Activated CD8-positive, alpha-beta memory T cell treated with anti-CD3 and anti-CD28 coated beads, Interleukin-2, amount 10 ng/mL, durations not matched to agents 7 days and 5 days (primary cell): ENCODE measurements at regions not wholly inside any gene's neighbourhood (a gene's known extent, or its start where the extent isn't known, plus 50 kb on each side); places are given as distances from the start of the nearest gene placed in this dataset.
"Not testable (repeated sequence)": the region's sequence is repeated elsewhere in the genome, so short reads cannot be mapped to it uniquely, and the experiment has no call there.

Experiments used
- ATAC-seq: fragments of 150-1000 bp; cut with Tn5 transposase; one replicate; pipeline ENCODE4 v1.10.0; 2021; ENCODE audit warnings: moderate library complexity
- CTCF ChIA-PET: fragments of 350-600 bp; sonication (Branson Sonifier 250); formaldehyde crosslinking; loops from one replicate; lab custom pipeline; 2021; ENCODE audit warnings: antibody characterized with exemption; lab: Charles Lee
- DNase-seq: peaks from one replicate; pipeline ENCODE4 v3.0.0-alpha.2; 2020
- H3K27ac Mint-ChIP-seq: one replicate; pipeline ENCODE4 v1.8.0; 2021; ENCODE audit warnings: mild to moderate bottlenecking, mixed read lengths
- H3K27me3 Mint-ChIP-seq: one replicate; pipeline ENCODE4 v1.8.0; 2021; ENCODE audit warnings: mixed read lengths
- H3K36me3 Mint-ChIP-seq: one replicate; pipeline ENCODE4 v1.8.0; 2021; ENCODE audit warnings: mild to moderate bottlenecking, mixed read lengths
- H3K4me1 Mint-ChIP-seq: one replicate; pipeline ENCODE4 v1.8.0; 2021; ENCODE audit warnings: mixed read lengths
- H3K4me3 Mint-ChIP-seq: one replicate; pipeline ENCODE4 v1.8.0; 2021; ENCODE audit warnings: mild to moderate bottlenecking, moderate library complexity, mixed read lengths
- H3K9me3 Mint-ChIP-seq: one replicate; pipeline ENCODE4 v1.8.0; 2022; ENCODE audit warnings: low read depth, mixed read lengths

DNA sequence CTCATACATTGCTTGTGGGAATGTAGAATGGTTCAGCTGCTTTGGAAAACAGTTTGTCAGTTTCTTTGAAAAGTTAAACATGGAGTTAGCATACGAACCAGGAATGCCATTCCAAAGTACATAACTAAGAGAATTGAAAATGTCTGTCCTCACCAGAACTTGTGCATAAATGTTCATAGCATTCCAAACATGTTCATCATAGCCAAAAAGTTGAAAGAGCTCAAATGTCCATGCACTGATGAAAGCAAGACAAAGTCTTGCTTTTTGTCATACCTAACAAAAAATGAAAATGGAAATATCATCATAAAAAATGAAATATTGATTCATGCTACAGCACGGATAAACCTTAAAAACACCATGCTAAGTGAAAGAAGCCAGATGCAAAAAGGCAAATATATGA lies 408.8 kb upstream of the UBE2E3 start:
- Mint-ChIP-seq H3K4me1 (no peaks in the 10 kb centered on the region), H3K4me3 (no peak overlapping the region), H3K9me3 (no peaks in the 10 kb centered on the region), H3K36me3 (no peaks in the 10 kb centered on the region), H3K27ac (no peak overlapping the region), H3K27me3 (peaks cover 4% of the 10 kb centered on the region)
- DNase-seq (no peak), ATAC-seq (no peak)
- CTCF ChIA-PET: no interaction called here

DNA sequence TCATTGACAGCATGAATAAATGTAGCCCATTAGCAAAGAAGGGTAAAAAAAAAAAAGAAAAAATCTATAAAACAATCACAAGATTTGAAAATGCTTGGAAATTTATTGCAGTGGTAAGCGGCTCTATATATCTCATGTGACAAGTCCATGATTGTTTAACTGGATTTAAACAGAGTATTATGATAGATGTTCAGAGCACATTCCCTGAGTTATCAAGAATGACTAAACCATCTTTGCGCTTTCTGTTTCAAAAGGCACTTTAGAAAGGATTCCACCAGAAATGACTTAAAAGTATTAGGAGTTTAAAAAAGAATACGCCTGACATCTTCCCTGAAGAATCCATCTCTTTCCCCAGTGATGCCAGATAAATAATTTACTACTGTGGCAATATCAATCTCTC lies 409.5 kb upstream of the UBE2E3 start:
- ATAC-seq: no peak

DNA sequence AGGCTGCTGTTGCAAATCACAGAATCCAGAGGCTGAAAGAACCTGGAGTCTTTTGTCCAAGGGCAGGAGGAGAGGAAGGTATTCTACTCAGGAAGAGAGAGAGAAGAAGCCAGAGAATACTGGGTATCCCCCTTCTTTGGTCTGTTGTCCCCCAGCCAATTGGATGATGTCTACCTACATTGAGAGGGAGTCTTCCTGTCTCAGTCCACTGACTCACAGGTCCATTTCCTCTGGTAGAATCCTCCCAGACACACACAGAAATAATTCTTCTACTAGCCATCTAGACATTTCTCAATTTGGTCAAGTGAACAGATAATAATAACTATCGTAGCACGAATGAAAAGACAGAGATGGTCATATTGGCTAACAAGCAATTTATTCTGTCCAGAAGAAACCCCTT lies 416.4 kb upstream of the UBE2E3 start:
- no peak for DNase-seq
- CTCF ChIA-PET: no interaction called here

More for the DNA sequence above, 409.5 kb upstream of the UBE2E3 start:
- Mint-ChIP-seq H3K4me1 (no peaks in the 10 kb centered on the region), H3K4me3 (no peak overlapping the region), H3K36me3 (no peaks in the 10 kb centered on the region), H3K27ac (no peak overlapping the region), H3K9me3 (no peaks in the 10 kb centered on the region), H3K27me3 (peaks cover 4% of the 10 kb centered on the region)
- CTCF ChIA-PET: no interaction called here
- no peak for DNase-seq

DNA sequence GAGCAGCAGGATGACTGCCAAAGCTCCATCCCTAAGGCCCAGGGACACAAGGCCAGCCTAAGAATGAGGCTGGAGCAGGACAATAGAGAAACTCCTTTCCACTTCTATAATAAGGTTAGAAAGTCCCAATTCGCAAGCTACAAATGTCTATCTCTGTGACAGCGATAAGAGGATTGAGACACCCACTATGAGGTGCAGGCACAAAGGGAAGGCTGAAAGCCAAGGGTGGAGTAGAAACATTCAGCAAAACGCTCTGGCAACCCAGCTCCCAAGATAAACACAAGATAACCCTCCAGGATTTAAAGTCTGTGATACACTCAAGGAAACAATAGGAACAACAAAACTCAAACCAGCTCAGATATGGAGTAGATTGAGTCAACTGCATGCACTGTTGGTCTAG lies 418.0 kb upstream of the UBE2E3 start:
- Mint-ChIP-seq H3K4me1 (no peaks in the 10 kb centered on the region), H3K9me3 (no peaks in the 10 kb centered on the region), H3K4me3 (no peak overlapping the region), H3K27ac (no peak overlapping the region), H3K36me3 (no peaks in the 10 kb centered on the region), H3K27me3 (peaks cover 3% of the 10 kb centered on the region)
- CTCF ChIA-PET: no interaction called here
- ATAC-seq (no peak), DNase-seq (no peak)

More for the DNA sequence above, 416.4 kb upstream of the UBE2E3 start:
- H3K9me3 Mint-ChIP-seq: no peaks in the 10 kb centered on the region
- H3K27me3 Mint-ChIP-seq: no peaks in the 10 kb centered on the region
- no peaks in the 10 kb centered on the region for H3K4me1 Mint-ChIP-seq
- no peak overlapping the region for H3K4me3 Mint-ChIP-seq
- ATAC-seq: no peak
- no peaks in the 10 kb centered on the region for H3K36me3 Mint-ChIP-seq
- no peak overlapping the region for H3K27ac Mint-ChIP-seq

DNA sequence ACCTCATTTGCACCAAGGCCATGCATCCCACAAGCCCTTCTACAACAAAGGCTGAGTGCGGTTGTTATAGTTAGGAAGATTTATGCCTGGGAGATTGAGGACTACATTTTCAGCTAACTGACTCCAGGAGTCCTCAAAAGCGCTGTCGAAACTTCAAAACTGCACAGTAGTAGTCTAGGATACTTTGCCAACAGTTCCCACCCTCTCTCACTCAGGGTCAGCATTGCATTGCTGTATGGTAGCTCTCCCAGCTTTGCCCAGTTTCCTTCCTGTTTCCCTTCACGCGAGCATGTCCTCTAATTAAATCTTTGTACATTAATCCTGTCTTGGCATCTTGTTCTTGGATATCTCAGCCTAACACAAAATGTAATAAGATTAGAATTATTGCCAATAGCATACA lies 420.6 kb upstream of the UBE2E3 start:
- no peak overlapping the region for H3K27ac Mint-ChIP-seq
- no peaks in the 10 kb centered on the region for H3K9me3 Mint-ChIP-seq
- H3K27me3 Mint-ChIP-seq: peaks cover 3% of the 10 kb centered on the region
- CTCF ChIA-PET: interaction anchor here (0.6 kb wide), 1 partner anchor 175 kb away, joined by 3 read pairs; no protein-coding TSS in a partner anchor
- H3K4me3 Mint-ChIP-seq: no peak overlapping the region
- no peak for DNase-seq
- ATAC-seq: no peak
- H3K36me3 Mint-ChIP-seq: no peaks in the 10 kb centered on the region
- no peaks in the 10 kb centered on the region for H3K4me1 Mint-ChIP-seq

DNA sequence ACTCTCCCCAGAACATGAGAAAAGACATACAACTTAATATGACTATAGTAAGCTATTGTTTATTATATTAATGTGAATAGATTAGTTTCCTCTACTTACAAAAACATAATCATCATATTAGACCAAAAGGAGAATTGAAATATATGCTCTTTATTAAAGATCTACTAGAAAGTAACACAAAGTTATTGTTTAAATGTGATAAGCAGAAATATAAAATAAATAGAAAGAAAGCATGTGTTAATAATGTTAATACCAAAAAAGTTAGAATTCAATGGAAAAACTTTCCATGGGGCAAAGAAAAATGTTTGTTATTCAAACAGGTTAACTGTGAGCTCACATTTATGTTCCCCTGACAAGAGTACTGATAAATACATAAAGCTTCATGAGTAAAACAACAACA lies 421.4 kb upstream of the UBE2E3 start:
- Mint-ChIP-seq H3K9me3 (peaks cover 2% of the 10 kb centered on the region), H3K4me1 (no peaks in the 10 kb centered on the region), H3K27me3 (peaks cover 6% of the 10 kb centered on the region), H3K4me3 (no peak overlapping the region), H3K36me3 (no peaks in the 10 kb centered on the region), H3K27ac (no peak overlapping the region)
- ATAC-seq (no peak), DNase-seq (no peak)
- CTCF ChIA-PET: no interaction called here

DNA sequence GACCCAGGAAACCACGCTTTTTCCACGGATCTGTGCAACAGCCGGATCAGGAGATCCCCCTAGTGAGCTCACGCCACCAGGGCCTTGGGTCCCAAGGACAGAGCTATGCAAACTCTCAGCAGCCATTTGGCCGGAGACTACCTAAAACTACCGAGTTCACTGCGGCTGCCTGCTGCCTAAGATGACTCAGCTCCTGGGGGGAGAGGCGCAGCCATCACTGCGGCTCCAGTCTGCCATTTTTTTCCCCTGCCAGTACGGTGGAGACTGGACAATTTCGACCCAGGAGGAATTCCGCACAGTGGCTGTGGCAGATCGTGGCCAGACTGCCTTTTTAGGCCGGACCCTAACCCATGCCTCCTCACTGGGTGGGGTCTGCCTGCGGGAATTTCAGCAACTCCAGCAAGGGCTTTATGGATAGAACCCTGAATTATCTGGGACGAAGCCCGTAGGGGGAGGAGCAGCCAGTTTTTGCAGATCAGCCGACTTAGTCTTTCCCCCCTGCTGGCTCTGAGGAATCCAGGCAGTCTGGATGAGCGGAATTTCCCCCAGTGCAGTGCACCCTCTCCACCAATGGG lies 424.9 kb upstream of the UBE2E3 start:
- DNase-seq: no peak
- no peak for ATAC-seq
- H3K4me1 Mint-ChIP-seq: no peaks in the 10 kb centered on the region
- no peak overlapping the region for H3K27ac Mint-ChIP-seq
- no peak overlapping the region for H3K4me3 Mint-ChIP-seq
- peaks cover 6% of the 10 kb centered on the region for H3K27me3 Mint-ChIP-seq
- CTCF ChIA-PET: no interaction called here
- peaks cover 2% of the 10 kb centered on the region for H3K9me3 Mint-ChIP-seq
- H3K36me3 Mint-ChIP-seq: no peaks in the 10 kb centered on the region

DNA sequence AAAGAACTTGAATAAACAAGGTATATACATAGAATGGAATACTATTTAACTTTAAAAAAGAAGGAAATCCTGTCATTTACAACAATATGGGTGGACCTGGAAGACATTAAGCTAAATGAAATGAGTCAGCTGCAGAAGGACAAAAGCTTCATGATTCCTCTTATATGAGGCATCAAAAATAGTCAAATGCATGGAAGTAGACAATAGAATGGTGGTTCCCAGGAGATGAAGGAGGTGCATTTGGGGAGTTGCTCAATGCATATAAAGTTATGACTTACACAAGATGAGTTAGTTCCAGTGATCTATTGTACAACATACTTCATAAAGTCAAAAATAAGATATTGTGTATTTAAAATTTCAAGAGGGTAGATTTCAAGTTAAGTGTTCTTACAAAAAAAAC lies 426.1 kb upstream of the UBE2E3 start:
- Mint-ChIP-seq H3K27me3 (peaks cover 8% of the 10 kb centered on the region), H3K4me3 (no peak overlapping the region), H3K27ac (no peak overlapping the region), H3K4me1 (no peaks in the 10 kb centered on the region), H3K9me3 (peaks cover 2% of the 10 kb centered on the region), H3K36me3 (no peaks in the 10 kb centered on the region)
- ATAC-seq: no peak
- no peak for DNase-seq
- CTCF ChIA-PET: no interaction called here

DNA sequence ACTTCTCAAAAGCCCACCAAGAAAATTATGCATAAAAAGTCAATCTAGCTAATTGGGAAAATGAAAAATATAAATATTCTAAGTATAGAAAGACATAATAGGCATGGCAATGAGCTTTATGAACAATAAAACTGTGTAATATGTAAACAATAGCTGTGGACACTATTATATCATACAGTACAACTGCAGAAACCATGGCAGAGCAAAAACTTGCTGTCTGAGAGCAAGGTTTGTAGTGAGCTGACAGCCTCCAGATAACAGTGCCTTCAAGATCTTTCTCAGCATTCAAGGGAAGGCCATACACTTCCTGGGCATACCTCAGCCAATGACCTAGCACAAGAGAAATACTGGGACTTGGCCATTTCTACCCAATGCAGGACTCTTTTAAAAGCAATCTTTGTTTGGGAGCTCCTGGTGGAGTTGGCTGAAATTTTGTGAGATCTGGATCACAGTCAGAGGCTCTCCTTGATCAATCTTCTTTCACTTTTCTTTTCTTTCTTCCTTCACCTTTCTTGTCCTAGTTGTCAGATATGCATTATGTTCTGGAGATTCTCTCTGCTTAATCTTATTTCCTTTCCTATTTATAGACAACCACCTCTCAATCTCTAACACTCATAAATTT lies 427.2 kb upstream of the UBE2E3 start:
- no peak overlapping the region for H3K4me3 Mint-ChIP-seq
- H3K4me1 Mint-ChIP-seq: no peaks in the 10 kb centered on the region
- no peak for ATAC-seq
- H3K36me3 Mint-ChIP-seq: no peaks in the 10 kb centered on the region
- CTCF ChIA-PET: no interaction called here
- no peak for DNase-seq
- H3K27ac Mint-ChIP-seq: no peak overlapping the region
- H3K27me3 Mint-ChIP-seq: peaks cover 5% of the 10 kb centered on the region
- H3K9me3 Mint-ChIP-seq: peaks cover 2% of the 10 kb centered on the region

DNA sequence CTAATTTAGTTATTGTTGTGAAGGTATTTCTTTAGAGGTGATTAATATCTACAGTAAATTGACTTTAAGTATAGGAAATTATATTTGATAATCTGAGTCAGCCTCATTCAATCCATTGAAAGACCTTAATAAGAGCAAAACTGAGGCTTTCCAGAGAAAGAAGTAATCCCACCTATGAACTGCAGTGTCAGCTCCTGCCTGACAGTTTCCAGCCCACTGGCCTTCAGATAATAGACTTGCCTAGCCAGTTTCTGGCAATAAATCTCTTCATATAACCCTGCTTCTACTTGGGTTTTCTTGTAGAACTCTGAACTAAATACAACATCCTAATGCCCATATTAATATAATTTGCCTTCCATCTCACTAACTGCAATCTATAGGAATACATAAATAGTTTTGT lies 437.9 kb upstream of the UBE2E3 start:
- Mint-ChIP-seq H3K27me3 (peaks cover 3% of the 10 kb centered on the region), H3K27ac (no peak overlapping the region)

DNA sequence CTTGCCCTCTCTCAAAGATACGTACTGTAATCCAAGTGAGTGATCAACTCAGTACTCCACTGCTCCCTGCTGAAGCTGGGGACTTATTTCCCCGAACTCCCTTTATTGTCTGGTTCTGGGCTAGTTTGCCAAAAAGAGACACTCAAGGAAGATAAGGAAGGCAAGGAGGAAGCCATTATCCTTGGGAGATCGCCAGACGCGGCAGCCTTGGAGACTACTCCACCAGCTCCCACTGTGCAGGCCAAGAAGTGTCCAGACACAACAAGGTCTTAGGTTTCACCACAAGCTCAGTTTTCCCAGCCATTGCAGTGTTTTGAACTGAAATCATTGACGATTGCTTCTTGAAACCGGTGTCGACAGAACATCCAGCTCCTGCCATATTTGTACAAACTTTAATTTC lies 439.6 kb upstream of the UBE2E3 start:
- no peak for DNase-seq
- ATAC-seq: no peak
- Mint-ChIP-seq H3K27ac (no peak overlapping the region), H3K27me3 (peaks cover 2% of the 10 kb centered on the region), H3K9me3 (no peaks in the 10 kb centered on the region), H3K36me3 (no peaks in the 10 kb centered on the region), H3K4me3 (no peak overlapping the region), H3K4me1 (no peaks in the 10 kb centered on the region)
- CTCF ChIA-PET: interaction anchor here (0.6 kb wide), 1 partner anchor 8 kb away, joined by 3 read pairs; no protein-coding TSS in a partner anchor

More for the DNA sequence above, 437.9 kb upstream of the UBE2E3 start:
- H3K4me1 Mint-ChIP-seq: no peaks in the 10 kb centered on the region
- DNase-seq: no peak
- H3K36me3 Mint-ChIP-seq: no peaks in the 10 kb centered on the region
- ATAC-seq: no peak
- no peaks in the 10 kb centered on the region for H3K9me3 Mint-ChIP-seq
- H3K4me3 Mint-ChIP-seq: no peak overlapping the region
- CTCF ChIA-PET: no interaction called here

DNA sequence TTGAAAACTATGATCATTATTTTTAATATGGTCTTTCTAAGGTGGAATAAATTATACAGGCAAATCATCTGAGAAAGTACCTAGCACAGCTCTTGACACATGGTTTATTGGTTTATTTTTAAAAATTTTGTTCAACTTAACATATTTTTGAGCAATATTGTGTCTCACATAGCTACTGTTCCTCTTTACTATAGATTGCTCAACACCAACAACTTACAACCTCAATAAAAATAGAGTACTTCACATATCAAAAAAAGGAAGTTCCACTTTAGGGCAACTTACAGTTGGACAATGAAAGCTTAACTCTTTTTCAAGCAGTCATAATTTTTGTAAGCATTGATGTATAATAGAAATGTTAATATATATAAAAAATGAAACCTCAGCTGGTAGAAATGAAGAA lies 440.9 kb upstream of the UBE2E3 start:
- no peak for ATAC-seq
- H3K27me3 Mint-ChIP-seq: no peaks in the 10 kb centered on the region
- H3K27ac Mint-ChIP-seq: no peak overlapping the region
- no peak overlapping the region for H3K4me3 Mint-ChIP-seq
- no peaks in the 10 kb centered on the region for H3K9me3 Mint-ChIP-seq
- H3K4me1 Mint-ChIP-seq: no peaks in the 10 kb centered on the region
- CTCF ChIA-PET: interaction anchor here (0.6 kb wide), 1 partner anchor 1536 kb away, joined by 5 read pairs; no protein-coding TSS in a partner anchor
- H3K36me3 Mint-ChIP-seq: no peaks in the 10 kb centered on the region
- no peak for DNase-seq

DNA sequence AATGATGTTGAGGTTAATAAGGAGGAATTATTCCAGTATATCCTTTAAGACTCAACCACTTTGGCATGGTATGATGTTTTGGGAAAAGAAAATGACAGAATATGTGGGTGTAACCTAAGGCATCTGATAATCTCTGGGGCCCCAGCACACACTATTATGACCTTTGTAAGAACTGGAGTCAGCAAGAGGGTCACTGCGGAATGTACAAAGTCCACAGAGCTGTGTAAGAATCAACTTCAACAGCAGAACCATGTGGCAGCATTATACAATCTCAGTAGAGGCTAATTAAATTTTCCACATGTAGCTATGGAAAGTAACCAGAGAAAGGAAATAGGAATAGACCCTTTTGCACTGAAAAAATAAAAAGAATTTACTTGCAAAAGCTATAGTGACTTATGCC lies 445.1 kb upstream of the UBE2E3 start:
- Mint-ChIP-seq H3K27ac (no peak overlapping the region), H3K27me3 (no peaks in the 10 kb centered on the region), H3K9me3 (no peaks in the 10 kb centered on the region), H3K4me1 (no peaks in the 10 kb centered on the region), H3K36me3 (no peaks in the 10 kb centered on the region), H3K4me3 (no peak overlapping the region)
- ATAC-seq: no peak
- CTCF ChIA-PET: no interaction called here
- DNase-seq: no peak

DNA sequence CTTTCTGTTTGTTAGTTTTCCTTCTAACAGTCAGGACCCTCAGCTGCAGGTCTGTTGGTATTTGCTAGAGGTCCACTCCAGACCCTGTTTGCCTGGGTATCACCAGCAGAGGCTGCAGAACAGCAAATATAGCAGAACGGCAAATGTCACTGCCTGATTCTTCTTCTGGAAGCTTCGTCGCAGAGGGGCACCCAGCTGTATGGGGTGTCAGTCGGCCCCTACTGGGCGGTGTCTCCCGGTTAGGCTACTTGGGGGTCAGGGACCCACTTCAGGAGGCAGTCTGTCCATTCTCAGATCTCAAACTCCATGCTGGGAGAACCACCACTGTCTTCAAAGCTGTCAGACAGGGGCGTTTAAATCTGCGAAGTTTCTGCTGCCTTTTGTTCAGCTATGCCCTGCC lies 448.6 kb upstream of the UBE2E3 start:
- DNase-seq, CTCF ChIA-PET, ATAC-seq, H3K9me3 Mint-ChIP-seq, H3K4me1 Mint-ChIP-seq, H3K4me3 Mint-ChIP-seq, H3K27ac Mint-ChIP-seq, H3K36me3 Mint-ChIP-seq, H3K27me3 Mint-ChIP-seq: not testable (repeated sequence)
